GM19395 (cell line): ENCODE measurements at regions not wholly inside any gene's neighbourhood (a gene's known extent, or its start where the extent isn't known, plus 50 kb on each side); places are given as distances from the start of the nearest gene placed in this dataset.
A peak's percentile ranks its signal among the peaks of the same experiment; 100 is the strongest.

Source experiments
- ATAC-seq: cut with Tn5 transposase; IDR thresholded peaks from one replicate; pipeline ENCODE4 v1.9.1; 2021; ENCODE audit warnings: mild to moderate bottlenecking, moderate library complexity; ENCODE audit not compliant: unreplicated experiment

DNA sequence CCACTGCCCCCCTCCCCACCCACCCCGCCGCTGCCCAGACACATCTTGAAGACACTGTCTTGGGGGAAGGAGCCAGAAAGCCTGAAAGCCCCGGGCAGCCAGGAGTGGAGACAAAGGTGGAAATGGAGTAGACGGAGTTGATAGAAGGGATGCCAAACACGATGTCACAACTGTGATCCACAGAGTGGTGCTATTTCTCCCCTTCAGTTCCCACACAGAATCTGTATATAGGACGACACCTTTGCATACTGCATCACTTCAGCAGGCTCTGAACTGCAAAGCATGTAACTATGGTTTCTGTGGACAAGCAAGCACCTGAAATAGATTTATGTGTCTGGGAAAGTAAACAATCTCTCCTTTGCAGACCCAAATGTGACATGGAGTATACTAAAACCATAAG, 56.4 kb upstream of the F13A1 start:
- ATAC-seq = no peak

- no peak for ATAC-seq
Observed at GRCh38 chr6:6377621-6378020, 57.2 kb upstream of the F13A1 start.

DNA sequence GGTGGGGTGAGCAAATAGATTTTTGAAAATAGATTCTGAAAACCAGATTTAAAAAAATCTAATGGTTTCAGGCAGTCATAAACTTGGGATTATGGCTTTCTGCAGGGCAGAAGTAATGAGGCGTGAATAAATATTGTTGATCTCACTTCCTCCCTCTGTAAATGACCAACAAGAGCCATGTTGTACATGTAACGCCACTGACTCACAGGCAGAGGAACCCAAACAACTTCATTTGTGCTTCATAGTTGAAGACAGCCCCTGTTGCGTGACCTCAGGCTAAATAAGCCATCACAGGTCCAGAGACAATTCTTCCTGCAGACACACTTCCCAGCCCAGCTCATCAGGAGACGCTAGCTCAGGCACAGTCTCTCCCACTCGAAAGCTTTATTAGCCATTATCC, 59.1 kb upstream of the F13A1 start:
- no peak for ATAC-seq

DNA sequence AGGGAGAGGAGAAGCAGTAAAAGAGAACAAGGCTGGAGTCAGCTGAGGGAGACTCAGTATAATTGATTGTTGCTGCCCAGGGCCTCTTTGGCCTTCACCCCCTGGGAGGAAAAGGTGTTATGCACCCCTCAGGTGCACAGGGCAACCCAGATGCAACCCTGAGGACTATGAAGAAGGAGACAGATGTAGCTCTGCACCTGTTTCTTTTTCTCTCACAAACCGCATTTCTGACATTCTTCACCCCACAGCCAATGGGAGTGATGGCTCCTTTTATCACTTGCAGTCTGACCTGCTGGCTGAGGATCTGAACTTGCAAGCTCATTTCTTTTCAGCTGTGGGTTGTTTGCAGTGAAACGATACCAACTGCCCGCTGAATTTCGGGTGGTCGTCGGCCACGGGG, 64.1 kb upstream of the F13A1 start:
- no peak for ATAC-seq

- ATAC-seq = no peak
Observed at GRCh38 chr6:6386010-6386409, 65.5 kb upstream of the F13A1 start.

DNA sequence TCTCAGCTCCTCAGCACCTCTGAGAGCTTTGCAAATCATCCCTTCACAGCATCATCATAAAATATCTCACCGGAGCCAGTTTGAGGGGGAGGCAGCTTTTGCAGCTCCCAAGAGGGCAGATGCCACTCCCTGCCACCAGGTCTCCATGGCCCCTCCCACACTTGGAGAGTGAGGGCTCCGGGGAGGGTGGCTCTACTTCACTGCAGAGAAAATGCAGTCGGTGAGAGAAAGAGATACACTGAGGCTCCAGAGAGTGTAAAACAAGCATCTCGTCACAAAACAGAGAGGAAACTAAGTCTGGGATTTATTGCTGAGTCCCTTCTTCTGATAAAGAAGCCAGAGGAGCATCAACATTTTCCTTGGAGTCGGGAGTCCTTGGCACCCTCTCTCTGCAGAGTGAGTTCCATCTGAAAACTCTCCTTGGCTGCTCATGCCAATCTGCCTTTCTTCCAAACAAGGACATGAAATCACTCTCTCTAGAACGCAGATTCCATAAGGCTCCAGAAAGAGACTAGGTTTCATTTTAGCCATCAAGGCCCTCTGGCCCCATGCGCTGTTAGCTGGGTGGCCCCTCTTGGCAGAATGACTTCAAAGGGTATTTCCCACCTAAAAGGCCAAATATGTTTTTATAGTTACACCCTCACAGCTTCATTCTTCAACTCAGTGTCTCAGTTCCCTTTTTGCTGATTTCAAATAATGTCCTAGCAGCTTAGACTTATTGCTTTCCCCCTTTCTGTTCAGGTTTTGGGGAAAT, 70.6 kb upstream of the F13A1 start:
- ATAC-seq = peak; percentile 37

DNA sequence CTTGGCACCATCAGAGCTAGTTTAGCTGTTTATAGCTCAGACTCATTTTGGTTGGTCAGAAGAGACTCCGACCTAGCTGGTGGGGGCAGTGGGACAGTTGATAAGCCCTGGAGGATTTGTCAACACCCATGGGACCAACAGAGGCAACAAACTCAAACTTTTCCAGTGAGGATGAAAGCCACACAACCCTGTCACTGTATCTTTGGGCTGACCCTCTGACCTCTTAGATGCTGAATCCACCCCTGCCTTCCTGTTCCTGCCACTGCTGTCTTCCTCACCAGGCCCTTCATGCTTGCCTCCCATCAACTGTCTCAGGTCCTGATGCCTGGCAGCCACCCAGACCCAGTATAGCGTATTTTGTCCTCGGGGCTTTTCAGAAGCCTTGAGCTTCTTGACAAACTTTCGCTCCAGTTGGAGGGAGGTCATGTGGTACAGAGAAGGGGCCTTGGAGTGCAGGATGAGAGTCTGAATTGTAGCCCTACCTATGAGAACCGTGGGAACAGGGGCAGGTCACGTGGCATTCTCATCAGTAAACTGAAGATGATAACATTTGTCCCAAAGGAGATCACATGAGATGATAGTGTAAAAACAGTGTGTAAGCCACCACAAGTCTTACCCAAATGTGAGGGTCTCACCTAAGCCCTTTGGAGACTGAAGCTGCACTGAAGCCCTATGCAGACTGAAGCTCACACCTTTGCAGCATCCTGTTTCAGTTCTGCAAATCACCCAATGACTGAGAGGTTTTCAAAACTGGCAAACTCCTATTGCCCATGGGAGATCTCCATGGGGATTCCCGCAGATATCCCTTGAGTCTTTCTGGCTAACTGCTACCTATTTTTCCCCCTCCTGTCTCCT, 72.0 kb upstream of the F13A1 start:
- ATAC-seq = peak; percentile 88

- peak; percentile 29 for ATAC-seq
Observed at GRCh38 chr6:6393069-6393529, 72.6 kb upstream of the F13A1 start.

DNA sequence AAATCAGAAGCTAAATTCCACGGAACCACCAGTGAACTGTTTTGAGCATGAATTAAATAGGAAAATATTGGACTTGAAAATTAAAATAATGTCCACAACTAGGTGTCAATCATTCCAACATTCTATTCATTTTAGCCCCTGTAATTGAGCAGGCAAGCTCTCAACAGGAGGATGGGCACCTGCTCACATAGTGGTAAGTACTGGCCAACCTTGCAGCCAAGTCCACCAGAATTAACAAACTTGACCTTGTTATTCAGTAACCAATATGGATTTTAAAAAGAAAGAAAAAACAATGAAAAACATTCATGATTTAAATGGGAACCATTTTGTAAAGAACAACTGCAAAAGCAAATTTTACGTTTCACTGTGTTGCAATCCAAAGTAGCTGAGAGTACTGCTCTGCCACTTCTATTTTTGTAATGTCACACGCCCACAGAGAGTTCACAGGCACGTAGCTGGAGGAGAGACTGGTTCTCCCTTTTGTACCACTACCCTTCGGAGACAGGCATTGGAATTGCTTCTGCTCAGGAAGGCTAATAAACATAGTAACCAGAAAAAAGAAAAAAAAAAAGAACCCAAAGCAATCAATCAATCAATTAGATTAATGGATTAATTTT, 75.2 kb upstream of the F13A1 start:
- no peak for ATAC-seq

- no peak for ATAC-seq
Observed at GRCh38 chr6:6397842-6398241, 77.4 kb upstream of the F13A1 start.

DNA sequence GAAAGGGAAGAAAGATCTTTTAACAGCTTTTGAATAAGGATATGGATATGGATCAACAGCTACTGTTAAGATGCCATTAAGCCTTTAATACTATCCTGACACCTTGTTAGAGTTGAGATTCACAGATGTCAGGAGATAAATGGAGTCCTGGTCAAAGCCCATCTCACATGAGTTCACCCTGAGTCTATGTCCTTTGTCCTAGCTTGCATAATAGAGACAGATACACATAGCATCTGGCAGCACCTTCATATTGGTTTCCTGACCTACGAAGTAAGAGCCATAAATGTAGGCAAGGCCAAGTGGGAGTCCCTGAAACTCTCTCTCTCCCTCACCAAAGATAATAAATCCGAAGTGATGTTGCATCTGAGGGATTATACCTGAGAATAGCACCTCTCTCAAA, 79.1 kb upstream of the F13A1 start:
- no peak for ATAC-seq

- ATAC-seq = no peak
Observed at GRCh38 chr6:6401401-6401800, 80.9 kb upstream of the F13A1 start.

DNA sequence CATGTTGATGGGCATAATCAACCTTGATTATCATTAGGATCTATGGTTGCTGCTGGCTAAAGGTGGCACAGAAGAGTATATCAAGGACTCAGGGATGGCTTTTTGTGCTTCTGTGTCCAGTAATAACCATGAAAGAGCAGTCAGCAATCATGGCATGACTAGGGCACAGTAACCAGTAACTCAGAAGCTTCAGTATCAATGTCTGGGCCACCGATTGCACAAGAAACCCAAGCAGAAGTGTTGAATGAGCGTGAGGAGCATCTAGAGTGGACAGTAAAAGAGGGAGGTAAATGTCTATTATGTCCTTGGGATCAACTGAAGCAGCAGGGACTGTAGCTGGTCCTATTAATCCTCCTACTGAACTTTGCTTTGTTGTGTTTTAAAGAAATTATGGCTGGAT, 81.5 kb upstream of the F13A1 start:
- ATAC-seq = no peak

DNA sequence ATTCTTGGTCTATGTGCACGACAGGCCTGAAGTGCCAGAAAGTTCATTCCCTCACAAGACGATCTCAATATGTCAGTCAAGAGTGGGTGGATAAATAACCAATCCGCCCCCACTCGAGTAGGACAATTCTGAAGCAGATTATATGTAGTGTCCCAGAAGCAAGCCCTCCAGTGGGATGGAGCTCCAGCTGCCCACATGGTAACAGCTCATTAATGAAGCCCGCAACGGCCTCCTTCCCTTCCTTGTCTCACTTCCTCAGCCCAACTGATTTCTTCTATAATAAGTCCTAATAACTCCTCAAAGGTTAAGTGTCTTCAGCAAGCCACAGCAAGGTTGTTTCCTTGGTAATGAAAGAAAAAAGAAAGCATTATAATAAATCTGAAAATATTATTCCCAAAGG, 82.1 kb upstream of the F13A1 start:
- ATAC-seq = no peak

- no peak for ATAC-seq
Observed at GRCh38 chr6:6405031-6405430, 84.6 kb upstream of the F13A1 start.

DNA sequence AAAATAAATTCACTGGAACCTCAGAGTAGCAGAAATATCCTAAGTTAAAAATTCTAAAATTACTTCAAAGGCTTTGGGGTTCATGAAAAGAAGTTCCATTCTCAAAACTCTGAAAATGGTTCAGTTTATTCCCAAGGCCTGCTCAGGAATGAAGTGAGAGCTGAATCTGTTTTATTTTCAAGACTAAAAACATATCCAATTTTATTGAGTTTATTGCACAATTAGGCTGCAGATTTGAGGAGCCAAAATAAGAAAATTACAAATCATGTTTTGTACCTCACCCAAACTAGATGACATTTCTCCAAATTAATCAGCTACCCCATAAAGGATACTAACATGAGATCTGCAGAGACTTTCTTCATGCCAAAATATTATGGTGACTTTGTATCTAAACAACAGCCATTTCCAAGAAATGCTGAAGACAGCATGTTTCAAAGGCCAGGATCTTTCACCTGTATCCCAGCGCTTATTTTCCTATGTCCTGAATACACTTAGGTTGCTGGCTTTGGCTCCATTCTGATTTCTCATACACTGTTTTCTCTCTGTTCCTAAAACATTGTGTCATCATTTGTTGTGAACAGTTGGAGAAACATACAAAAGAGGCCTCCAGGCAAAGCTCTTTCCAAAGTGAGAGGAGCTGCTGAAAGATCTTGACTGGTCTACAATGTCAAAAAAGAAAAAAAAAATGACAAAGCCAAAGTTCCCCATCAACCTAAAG, 85.7 kb upstream of the F13A1 start:
- ATAC-seq = no peak

- no peak for ATAC-seq
Observed at GRCh38 chr6:6406715-6407070, 86.2 kb upstream of the F13A1 start.

GRCh38 chr6:6407071-6407741, 86.7 kb upstream of the F13A1 start:
- peak; percentile 99 for ATAC-seq

DNA sequence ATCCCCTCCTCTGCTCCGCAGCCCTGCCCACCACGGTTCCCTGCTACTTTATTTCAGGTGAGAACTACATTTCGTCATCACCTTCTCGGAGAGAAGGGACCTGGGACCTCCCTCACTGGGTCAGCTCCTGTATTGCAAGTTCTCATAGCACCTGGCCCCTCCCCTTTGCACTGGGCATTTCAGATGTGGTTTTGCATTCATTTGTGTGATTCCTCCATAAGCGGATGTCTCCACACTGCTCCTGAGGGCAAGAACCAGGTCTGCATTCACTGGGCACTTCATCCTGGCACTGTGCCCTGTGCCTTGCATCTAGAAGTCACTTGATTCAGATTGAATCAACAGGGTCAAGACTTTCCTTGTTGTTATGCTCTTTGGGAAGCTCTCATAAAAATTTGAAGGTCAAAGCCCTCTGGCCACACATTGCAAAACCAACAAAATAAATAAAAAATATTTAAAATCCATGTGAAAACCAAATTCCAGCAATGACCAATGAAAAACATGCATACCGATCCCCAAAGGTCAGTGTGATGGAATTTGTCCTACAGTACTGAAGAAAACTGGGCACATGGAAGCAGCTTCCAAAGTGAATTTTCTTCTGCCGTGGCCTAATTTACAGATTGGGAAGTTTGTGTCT, 89.1 kb upstream of the F13A1 start:
- ATAC-seq = no peak

DNA sequence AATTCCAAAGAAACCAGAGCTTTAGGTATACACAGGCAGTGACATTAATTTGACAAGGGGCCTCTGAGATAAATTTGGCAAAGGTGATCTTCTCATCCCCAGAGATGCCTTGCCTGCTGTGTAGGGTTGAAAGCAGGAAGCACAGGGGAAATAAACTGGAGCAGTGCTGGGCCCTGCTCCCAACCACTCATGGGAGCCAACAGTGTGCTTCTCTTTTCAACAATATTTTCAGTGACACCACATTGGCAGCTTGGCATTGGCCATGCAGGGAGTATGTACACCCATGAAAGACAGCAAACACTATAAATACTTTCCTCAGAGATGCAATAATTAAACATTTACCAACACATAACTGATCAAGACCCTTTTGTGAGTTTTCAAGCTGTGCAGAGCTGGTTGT, 90.7 kb upstream of the F13A1 start:
- no peak for ATAC-seq
